ENCODE measurements at regions not wholly inside any gene's neighbourhood (a gene's known extent, or its start where the extent isn't known, plus 50 kb on each side); places are given as distances from the start of the nearest gene placed in this dataset.

- peak; percentile 88 for DNase-seq (ENCODE audit: low read depth, low spot score)
These were observed 77.4 kb upstream of the WNT7B start for GRCh38 chr22:46054091-46055073.

- DNase-seq (ENCODE audit: low read depth, low spot score) = peak; percentile 60
These were observed 78.4 kb upstream of the WNT7B start for GRCh38 chr22:46055181-46055875.

GRCh38 chr22:46055911-46056545 lies 79.1 kb upstream of the WNT7B start:
- peak; percentile 80 for DNase-seq (ENCODE audit: low read depth, low spot score)

DNA sequence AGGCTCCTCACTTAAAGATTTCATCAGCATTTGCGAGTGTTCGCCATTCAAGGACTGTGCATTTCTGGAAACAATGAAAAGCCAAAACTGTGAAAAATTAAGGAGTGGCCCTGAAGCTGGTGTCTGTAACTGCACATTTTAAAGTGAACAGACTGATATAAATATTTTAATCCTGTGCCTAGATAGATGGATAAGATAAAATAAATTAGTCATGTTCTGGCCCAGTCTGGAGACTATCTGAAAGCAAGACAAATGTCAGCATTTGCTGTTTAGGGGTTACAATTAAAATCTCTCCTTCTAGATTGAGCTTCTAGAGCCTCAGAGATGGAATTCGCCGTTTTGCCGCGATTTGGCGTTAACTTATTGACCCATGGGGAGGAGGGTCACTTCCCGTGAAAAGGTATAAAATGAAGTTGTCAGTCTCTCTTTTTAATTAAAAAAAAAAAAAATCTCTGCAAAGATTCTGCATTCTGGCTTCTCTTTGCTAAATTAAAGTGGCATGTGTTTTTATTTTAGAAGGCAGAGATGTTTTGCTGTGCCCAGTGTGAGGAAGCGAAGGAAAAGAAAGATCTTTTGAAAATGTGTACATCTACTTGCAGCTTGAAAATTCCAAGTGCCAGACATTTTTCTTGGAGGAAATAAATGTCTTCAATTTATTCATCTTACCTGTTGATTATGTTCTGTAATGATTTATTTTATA lies 79.7 kb upstream of the WNT7B start:
- DNase-seq (ENCODE audit: low read depth, low spot score) = peak; percentile 42

- peak; percentile 42 for DNase-seq (ENCODE audit: low read depth, low spot score)
These were observed 80.5 kb upstream of the WNT7B start for GRCh38 chr22:46057246-46058090.

- DNase-seq (ENCODE audit: low read depth, low spot score) = peak; percentile 59
These were observed 81.1 kb upstream of the WNT7B start for GRCh38 chr22:46058091-46058420.

DNA sequence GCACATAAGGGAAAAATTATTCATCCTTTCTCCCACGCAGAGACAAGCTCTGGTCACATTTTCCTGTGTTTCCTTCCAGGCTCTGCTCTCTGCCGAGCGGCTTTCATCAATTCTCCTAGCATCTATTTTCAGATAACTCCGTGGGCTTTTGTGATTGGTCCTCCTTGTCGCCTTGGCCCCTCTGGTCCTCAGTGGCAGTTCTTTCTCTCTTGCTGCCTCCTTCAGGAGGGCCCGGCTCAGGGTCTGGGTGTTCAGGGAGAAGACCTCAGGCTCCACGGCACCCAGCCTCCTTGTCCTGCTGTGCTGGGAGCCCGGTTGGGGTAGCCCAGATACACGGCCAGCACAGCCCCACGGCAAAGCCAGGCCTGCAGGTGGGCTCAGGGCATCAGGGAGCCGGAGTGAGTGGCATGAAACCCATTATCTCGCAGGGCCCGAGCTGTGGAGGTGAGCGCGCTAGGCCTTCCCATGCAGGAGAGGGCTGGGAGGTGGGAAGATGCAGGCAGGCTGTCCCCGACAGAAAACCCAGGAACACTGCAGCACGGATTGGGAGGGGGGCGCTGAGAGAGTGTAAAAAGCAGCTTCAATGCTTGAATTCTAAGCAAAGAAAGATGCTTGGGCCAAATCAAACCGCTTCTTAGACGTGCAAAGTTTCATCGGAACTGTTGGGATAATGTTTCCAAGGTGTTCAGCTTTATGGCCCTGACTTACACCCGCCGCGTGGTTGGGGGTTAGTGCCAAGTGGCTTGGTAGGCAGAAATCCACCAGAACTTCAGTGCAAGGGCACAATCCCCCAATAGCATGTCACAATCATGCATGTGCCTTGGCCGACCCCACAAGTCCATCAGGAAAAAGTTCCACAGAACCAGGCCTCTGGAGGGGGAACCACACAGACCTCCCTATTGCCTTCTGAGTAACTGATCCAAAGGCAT lies 81.9 kb upstream of the WNT7B start:
- peak; percentile 29 for DNase-seq (ENCODE audit: low read depth, low spot score)

DNA sequence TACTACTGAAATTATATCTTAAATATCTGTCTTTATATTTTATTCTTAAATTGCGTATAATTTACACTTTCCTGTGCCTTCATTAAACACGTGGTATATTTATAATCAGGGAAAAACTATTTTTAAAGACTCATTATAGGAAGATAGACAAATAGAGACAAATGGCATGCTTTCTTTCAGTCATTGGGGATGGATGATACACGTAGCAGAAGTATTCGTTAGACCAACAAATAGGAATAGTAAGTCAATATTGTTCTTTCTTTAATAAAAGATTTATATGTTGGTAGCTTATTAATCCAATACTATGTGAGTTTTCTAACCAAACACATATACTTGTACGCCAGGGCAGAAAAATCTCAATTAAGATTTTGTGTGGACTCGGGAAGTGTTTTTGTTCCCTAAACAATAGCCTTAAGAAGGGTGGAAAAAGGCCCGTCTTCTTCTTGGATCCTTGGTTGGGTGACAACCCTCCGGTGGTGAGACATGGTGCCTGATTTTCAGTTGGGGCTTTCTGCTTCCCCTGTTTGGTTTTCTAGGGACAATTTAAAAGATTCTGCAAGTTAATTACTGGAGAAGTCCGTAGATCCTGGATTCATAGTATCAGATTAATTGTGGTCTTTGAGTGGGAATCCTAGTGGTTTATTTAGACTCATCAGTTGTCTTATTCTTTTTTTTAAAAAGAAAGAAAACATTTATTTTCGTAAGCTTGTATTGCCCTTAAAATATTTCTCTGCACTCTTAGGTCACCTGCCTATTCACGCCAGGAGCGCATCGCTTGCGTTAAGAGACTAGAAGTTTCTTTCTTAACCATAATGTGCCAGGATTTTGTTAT lies 83.5 kb upstream of the WNT7B start:
- peak; percentile 15 for DNase-seq (ENCODE audit: low read depth, low spot score)

DNA sequence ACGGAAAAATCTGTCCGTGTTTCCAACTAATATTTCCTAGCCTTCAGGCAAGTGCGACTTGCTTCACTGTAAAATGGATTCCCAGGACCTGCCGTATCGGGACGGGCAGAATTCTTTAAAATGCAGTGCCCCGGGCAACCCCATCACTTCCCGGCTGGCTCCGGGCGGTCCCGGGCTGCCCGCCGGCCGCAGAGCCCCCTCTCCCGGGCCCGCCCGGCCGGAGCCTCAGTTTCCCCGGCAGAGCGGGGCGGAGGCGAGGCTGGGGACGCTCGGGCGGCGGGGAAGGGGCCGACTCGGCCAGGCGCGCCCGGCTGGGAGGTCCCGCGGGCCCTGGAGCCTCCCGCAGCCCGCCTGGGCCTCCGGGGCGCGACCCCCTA lies 84.2 kb upstream of the WNT7B start:
- no peak for DNase-seq (ENCODE audit: low read depth, low spot score)

GRCh38 chr22:46061501-46062231 lies 84.7 kb upstream of the WNT7B start:
- DNase-seq (ENCODE audit: low read depth, low spot score) = no peak

DNA sequence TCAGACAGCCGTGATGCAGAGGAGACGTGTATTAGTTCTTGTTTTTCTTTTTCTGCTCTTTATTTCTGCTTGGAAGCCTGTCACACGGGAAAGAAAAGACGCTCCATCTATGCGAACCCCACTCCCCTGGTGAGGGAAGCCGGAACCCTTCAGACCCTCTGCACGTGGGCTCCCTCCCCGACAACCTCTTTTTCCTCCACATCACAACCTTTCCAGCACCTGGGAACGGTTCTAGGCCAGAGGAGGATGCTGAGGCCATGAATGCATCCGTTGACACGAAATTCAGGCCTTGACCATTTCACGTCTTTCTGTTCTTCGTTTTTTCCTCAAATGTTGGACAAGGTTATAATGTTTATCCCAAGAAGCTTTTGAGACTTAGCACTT lies 85.3 kb upstream of the WNT7B start:
- no peak for DNase-seq (ENCODE audit: low read depth, low spot score)

DNA sequence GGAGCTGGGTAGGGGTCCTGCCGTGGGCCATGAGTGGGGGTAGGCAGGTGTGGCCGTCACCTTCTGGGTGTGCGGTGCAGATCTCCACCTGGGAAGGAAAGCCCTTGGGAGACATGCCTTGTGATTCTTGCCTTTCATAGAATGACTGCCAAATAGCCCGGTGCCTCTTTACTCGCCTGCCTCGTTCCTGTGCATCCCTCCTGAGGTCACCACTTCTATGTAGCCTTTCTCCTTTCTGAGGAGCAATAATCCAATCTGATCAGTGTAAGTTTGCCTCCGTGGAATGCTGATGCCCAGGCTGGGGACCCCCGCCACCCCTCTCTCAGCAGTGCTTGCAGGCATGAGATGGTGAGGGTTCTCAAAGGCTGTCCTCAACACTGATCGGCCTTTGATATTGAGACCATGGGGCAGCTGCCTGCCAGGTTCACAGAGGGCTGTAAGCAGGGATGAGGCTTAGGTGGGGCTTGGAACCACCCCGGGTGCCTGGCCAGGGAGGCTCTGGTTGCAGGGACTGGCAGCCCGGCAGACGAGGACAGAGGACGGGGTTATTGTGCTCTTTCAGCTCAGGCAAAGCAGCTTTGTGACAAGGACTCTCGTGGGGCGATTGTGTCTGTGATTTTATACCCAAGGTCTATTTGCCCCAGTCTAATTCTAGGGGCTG lies 86.1 kb upstream of the WNT7B start:
- DNase-seq (ENCODE audit: low read depth, low spot score) = no peak

GRCh38 chr22:46063846-46064227 lies 86.5 kb upstream of the PPARA start:
- DNase-seq (ENCODE audit: low read depth, low spot score) = peak; percentile 19

DNA sequence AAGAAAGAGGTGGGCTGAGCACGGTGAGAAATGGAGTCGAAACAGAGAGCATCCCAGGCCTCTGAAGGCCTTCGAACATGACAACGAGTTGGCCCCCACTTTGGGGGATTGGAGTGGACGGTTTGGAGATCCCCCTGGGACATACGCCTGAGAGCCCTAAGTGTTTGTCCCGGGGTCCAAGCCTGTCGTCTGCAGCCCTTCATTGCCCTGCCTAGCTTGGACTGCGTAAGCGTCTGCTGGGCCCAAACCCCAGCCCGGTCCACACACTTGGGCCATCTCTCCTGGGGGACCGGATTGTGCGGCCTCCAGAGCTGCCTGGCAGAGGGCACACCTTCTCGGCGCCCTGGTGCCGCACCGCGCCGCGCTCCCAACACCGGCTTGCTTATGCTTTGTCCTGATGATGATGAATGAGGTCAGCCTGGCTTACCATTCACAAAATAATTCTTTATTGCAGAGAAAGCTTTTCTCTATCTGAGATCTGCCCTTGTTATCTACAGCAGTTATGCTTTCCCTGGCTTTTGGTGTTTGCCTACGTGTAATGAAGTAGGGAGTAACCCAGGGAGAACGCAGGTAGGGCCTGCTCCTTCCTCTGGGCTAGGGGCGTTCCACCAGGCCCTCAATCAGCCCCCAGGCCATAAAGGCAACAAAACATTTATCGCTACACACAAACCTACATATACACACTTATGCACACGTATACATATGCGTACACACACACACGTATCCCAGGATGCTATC lies 85.9 kb upstream of the PPARA start:
- peak; percentile 39 for DNase-seq (ENCODE audit: low read depth, low spot score)

DNA sequence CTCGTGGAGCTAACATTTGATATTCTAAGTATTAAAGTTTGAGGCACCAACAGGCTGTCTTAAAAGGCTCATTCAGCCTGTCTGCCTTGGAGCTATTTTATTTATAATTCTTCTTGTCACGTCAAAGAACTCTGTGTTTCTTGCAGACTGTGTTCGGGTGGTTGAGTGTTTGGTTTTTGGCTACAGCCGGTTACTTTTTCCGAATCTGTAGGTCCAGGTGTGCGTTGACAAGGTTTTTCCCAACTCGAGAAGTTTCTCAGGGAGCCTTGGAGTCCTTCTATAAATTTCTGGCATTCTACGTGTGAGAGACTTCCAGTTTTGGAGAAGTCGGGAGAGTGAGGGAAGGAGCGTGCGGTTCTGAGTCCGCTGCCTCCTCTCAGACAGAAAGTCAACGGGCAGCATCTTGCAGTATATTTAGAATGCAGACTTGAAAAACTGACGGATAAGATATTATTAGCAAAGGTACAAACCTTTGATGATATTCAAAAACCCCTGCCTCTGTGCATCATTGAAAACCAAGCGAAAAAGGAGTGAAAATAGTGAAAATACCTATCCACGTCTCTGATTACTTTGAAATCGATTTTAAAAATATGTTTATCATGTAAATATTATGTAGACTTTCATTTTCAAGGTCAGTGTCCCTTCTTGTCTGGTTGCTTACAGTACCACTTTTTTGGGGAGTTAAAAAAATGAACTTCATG lies 85.2 kb upstream of the PPARA start:
- DNase-seq (ENCODE audit: low read depth, low spot score) = peak; percentile 61

- DNase-seq (ENCODE audit: low read depth, low spot score) = peak; percentile 33
These were observed 84.5 kb upstream of the PPARA start for GRCh38 chr22:46065691-46066454.

Data from astrocyte of the hippocampus (primary cell).